GM21786 (cell line): ENCODE measurements at regions not wholly inside any gene's neighbourhood (a gene's known extent, or its start where the extent isn't known, plus 50 kb on each side); places are given as distances from the start of the nearest gene placed in this dataset.

Source experiments
- ATAC-seq: cut with Tn5 transposase; IDR thresholded peaks from one replicate; pipeline ENCODE4 v1.9.1; 2021; ENCODE audit not compliant: unreplicated experiment

DNA sequence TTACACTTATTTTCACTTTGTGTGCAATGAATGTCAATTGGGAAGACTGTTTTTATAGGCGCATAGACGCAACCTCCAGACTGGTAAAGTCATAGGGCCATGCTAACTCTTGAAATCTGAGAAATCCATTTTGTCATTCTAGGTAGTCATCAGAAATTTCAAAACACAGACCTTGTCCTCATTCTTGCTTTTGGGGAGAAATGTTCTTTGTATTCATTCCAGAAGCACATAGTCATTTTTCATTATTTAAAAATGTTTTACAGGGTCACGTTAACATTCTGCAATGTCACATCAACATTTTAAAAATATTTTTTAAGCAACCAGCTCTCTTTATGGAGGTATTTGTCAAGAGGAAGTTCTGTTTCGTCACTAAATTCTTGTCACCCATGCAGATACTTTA, 898.4 kb downstream of the PDCD6IP start:
- no peak for ATAC-seq

DNA sequence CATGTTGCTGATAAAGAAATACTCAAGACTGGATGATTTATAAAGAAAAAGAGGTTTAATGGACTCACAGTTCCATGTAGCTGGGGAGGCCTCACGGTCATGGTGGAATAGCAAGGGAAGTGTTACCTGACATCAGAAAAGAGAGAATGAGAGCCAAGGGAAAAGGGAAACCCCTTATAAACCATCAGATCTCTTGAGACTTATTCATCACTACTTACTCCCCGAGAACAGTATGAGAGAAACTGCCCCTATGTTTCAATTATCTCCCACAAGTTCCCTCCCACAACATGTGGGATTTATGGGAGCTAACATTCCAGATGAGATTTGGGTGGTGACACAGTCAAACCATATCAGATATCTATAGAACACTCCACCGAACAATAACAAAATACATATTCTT, 904.6 kb downstream of the PDCD6IP start:
- no peak for ATAC-seq

DNA sequence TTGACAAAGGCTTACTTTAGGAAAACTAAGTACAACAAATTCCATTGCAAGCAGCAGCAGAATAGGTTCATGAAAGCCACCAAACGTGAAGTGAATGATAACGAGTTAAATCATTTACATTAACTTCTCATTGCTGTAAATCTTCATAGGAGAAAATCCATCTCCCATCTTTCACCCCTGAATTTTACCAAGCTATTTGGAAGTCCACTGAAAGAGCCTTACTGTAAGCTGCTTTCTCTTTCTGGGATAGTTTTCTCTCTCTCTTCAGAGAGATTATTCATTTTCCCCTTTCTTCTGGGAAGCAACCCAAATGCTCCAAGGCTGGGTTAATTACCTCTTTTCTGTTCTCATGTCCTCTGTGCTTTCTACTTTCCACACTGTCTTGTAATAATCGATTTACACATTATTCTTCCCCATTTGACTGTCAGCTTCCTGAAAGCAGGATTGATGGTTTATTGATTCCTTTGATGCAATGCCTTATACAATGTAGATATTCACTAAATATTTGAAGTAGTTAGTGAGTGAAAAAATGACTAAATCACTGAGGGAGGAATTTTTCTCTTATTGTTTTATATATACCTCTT, 914.3 kb upstream of the ARPP21 start:
- no peak for ATAC-seq

DNA sequence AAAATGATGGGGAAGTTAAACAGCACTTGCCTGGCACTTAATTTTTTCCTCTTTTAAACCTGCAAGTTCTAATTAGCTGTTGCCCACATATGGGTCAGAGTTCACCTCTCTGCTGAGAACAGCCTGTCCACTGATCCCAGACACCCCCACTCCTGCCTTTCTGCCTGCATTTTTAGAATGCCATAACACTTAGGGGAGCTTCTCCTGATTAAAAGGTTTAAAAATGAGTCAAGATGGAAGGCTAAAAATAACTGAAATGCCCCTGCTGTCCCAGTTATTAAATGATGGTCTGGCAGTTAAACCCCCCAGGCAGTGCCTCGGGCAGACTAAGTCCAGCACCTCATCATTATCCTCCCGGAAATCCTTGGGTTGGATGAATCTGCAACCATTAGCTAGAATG, 913.6 kb upstream of the ARPP21 start:
- ATAC-seq: no peak

DNA sequence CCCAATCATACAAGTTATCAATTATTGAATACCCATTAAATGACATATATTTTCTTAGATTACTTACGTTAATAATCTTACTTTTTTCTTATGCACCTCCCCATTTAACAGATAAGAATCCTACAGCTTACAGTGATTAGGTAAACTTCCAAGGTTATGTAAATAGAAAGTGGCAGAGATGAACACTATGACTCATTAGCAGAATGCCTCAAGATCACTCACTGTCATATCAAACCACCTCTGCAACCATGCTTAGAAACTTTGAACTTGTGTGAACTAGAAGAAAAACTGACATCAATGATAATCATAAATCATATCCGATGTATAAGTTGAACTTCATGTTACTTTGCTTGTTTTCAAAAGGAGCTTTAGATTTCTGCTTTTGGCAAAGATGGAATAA, 911.6 kb upstream of the ARPP21 start:
- ATAC-seq: peak; percentile 50

DNA sequence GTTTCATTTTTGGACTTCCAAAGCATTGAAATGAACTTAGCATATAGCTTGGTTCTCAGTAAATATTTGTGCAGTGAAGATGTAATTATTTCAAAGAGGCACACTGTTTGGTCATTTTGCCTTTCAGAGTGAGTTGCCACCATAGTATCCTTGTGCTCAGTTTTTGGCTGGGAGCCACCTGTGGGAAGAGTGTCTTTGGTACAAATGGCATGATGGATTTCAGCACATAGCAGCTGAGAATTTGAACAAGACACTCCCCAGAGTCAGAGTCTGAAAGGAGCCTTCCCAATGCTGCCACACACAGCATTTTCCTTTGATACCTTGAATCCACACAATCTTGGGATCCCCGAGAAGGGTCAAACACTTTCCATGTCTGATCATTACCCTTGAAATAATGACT, 897.2 kb upstream of the ARPP21 start:
- no peak for ATAC-seq

DNA sequence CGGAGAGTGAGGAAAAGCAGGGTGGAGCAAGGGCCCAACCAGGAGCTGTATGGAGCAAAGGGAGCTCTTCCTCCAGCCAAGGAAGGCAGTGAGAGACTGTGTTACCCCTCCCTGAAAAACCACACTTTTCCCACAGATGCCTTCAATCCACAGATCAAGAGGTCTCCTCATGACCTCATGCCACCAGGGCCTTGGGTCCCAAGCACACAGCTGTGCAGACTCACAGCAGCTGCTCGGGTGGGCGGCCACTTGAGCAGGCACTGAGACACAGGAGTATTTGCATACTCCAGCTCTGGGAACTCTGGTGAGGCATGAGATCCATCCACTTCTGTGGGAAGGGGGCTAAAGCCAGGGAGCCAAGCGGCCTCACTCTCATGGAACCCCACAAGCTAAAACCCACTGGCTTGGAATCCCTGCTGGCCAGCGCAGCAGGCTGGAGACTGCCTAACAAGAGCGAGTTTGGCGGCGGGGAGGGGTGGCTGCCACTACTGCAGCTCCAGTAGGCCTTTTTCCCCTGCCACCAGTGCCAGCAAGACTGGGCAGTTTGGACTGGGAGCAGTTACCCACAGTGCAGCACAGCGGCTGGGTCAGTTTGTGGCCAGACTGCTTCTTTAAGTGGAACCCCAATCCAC, 880.6 kb upstream of the ARPP21 start:
- no peak for ATAC-seq

DNA sequence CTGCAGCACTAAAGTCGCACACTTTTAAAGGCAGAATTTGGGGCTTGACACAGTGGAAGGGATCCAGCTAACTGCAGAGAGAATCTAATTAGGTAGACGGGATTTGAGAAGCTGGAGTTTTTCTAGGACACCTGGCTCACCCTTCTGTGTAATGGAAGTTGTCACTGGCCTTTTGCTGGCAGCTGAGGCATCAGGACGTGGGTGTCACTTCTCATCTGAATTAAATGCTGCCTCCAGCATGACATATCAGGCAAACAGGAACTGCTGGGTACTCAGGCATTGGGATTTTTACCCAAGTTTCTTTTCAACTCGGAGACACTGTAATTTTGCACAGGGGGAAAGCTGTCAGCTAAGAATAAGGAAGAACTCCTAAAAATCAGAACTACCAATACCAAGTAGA, 861.9 kb upstream of the ARPP21 start:
- ATAC-seq: no peak

DNA sequence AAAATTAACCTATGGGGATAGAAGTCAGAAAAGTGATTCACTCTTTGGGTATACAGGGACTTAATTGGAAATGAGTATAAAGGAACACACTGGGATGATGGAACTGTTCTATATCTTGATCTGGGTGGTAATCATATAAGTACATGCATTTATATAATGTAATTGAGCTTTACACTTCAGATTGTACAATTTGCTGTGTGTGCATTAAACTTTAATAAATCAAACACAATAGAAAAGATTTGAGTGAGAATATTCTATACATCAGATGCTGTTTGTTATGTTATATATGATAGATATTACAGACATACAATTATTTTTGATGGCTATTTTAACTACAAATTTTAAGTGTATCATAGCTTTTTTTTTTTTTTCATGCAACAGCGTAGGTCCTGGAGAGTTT, 860.2 kb upstream of the ARPP21 start:
- no peak for ATAC-seq

DNA sequence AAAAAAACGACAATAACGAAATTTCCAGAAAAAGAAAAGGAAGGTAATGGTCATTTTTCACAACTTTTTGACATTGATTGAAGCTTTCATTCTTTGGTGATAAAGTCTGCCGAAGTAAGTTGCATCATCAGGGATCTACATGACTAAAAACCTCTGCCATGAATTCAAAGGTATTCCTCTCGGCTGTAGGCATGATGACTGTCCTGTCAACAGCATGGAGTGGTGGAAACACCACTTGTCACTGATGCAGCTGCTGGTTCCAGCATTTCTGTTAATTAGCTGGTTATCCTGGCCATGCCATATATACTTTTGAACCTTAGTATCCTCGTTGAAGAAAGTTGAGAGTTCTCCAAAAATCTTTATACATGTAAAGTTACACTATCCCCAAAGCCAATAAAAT, 859.0 kb upstream of the ARPP21 start:
- ATAC-seq: no peak

DNA sequence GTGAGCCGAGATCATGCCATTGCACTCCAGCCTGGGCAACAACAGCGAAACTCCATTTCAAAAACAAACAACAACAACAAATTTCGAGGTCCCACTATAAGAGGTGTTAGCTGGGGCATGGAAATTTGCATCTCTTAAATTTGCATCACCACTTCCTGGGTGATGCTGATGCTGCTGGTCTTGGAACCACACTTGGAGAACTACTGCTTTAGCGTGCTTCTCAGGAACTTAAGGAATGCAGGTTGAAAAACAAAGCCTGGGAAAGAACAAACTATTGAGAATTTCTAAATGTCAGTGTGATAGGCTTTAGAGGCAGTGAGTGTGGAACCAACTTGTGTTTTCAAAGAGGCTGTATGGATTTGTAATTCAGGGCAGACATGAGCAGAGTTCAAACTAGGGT, 858.4 kb upstream of the ARPP21 start:
- no peak for ATAC-seq

DNA sequence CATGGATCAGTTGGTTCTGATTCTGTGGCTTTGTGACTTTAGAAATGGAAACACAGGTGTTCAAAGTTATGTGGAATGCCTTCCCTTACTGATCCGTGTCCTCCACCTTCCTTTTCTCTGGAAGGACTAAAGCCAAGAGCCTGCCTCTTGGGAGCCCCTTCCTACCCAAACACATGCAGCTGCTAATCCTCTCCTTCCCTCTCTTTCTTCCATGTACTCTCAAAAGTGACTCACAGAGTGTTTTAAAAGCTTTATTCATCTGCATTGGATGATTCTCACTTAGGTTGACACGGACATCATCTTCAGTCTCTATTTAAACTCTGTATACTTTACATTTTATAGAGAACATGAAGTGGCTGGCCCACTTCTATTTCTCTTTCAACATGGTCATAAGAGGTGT, 856.5 kb upstream of the ARPP21 start:
- no peak for ATAC-seq

DNA sequence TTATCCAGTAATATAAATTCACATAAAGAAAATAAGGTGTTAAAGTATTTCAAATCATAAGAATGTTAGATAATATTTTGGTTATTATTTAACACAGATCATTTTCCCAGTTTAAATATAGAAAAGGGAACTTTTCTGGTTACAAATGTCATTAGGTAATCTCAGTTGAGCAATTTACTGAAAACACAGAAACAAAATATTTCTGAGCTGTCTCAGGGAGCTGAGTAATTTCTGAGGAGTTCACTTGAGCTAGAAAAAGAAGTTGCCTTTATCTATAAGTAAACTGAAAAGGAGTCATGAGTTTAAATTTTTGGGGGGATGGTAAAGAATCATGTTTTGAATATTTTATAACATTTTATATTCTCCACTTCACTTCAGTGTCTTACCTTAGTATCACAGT, 855.4 kb upstream of the ARPP21 start:
- ATAC-seq: no peak

DNA sequence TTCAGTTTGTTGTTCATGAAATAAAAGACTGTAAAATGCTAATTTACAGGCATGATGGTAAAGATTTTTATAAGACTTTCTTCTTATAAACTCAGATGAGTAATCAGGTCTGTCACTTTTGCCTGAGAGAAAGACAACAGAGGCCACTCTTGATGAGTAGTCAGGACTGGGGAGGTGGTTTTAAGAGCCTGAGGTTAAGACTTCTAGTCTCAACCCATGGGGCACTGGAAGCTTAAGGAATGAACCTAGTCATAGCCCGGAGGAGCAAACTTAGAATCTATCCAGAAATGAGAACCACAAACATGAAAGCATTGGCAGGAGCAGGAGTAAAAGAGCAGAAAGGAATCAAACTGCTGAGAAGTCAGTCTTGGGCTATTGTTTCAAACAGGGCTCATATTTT, 846.3 kb upstream of the ARPP21 start:
- no peak for ATAC-seq

DNA sequence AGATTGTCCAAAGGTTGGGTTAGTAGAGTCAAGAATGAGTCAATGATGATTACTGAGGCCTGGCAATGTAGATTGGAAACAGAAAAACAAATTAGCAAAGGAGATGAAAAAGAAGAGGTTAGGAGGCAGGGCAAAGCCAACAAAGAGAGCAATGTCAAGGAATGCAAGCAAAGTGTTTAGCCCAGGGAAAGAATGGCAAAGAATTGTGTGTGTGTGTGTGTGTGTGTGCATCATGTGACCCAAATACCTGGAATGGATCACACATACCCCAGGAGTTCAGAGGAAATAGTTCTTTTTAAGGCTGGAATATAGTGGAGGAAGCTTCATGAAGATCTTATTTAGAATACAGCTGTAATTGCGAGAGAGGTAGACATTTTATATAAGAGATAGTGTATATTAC, 831.7 kb upstream of the ARPP21 start:
- no peak for ATAC-seq

DNA sequence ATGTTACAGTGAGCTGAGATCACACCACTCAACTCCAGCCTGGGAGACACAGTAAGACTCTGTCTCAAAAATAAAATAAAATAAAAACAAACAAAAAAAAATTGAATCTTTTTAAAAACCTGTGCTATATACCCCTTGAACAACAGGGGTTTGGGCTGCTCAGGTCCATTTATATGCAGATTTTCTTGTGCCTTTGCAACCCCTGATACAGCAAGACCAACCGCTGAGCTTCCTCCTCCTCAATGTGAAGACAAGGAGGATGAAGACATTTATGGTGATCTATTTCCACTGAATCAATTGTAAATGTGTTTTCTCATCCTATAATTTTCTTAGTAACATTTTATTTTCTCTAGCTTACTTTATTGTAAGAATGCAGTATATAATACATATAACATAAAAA, 831.0 kb upstream of the ARPP21 start:
- no peak for ATAC-seq

DNA sequence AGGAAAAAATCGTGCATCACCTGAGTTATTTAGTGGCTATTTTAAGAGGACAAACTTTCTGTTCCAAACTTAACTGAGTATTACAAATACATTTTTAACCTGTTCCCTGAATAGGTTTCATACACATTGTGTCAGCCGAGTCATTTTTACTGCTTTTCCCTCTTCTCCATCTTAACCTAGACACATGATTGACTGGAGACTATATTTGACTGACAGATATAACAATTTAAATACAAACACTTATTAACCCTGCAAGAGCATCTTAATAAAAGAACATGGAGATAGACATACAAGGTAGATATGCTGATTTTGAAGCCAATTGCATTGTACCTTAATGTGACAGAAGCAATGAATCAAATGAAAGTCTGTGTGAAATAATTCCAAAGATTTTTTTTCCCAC, 810.5 kb upstream of the ARPP21 start:
- ATAC-seq: no peak

DNA sequence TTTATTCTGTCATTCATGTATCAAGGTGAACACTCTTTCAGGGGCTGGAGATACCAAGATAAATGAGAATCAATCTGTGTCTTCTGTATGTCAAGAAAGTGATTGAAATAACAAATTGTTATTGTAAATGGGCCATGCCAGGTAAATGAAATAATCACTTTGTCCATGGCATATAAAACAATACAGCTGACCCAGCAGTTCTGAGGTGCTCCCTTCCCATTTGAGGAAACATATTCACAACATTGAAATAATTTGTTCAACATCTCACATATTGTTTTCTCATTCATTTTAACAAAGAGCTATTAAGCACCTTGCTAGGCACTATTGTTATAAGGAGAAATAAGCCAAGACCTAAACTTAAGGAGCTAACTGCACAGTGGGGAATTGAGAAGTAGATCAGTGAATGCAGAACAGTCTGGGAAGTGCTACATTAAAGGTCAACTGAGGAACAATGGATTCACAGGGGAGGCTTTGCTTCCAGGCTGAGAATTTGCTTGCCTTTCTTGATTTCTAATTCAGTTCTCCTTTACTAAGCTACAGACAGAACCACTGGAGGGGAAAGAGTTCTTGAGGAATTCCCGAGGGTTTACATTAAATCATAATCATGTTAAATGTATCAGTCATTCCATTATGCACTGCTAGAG, 806.3 kb upstream of the ARPP21 start:
- no peak for ATAC-seq

DNA sequence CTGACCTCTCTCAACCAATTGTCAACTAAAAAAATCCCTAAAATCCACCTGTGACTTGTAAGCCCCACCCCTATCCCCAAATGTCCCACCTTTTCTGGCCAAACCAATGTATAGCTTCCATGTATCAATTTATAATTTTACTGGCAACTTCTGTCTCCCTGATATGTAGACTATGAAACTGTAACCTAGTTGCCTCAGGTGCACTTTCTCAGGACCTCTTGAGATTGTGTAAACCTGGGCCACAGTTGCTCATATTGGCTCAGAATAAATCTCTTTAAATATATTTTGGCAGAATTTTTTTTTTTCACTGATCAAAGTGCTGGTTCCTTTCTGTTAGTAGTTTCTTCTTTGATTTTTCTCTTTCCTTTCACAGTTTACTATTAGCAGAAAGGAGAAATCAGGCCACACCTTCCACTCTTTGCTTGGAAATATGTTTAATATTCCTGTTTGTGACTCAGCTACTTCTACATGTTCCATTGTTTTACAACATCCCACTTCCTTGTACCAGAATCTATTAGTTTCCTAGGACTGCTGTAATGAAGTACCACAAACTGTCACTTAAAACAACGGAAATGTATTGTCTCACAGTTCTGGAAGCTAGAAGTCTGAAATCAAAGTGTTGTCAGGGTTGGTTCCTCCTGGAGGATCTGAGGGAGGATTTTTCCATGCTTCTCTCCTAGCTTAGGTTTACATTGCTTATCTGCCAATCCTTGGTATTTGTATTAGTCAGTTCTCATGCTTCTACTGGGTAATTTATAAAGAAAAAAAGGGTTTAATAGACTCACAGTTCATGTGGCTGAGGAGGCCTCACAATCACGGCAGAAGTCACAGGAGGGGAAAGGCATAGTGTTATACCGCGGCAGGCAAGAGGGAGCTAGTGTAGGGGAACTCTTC, 801.2 kb upstream of the ARPP21 start:
- no peak for ATAC-seq

DNA sequence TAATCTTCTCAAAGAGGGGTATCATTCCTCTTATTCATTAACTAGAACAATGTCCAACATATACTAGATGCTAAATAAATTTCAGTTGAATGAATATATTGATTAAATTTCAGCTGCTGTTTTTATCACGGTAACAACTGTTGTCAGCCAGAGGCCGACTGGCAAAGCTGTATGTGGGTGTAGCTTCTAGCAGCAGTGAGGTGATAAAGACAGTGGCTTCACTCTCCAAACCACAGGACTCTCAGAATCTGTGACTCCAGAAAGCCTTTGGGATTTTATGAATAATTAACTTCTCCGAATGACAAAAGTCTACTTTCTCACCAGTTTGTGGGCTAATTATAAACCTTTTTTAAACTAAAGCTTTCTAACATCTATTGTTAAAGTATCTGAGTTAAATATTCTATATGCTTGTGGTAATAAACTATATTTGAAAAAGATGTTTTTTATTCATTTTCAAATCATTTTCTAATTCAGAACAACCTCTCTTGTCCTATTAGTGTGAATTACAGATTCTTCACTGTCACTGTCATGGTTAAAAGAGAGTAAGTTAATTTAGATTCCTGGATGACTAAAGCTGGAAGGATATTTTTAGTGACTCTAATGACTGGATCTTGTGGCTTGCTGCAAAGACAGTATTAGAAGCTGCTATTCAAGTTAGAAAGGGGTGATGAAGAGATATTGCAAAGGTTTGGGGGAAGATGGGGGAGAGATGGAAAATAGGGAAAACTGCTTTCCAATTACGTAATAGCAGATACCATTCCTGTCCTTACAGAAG, 796.4 kb upstream of the ARPP21 start:
- ATAC-seq: no peak

DNA sequence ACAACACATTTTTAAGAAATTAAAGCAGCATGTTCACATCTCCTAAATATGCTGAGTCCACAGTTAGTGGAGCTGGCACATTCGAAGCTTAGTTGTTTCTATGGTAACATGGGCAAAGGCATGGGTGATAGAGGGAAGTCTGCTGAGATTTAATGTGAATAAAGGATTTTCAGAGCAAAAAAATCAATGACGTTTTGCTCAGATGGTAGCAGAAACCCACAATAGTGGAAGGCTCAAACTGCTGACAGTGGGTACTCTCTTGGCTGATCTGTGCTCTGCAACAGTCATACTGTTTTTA, 795.1 kb upstream of the ARPP21 start:
- ATAC-seq: no peak
